ENCODE measurements at regions not wholly inside any gene's neighbourhood (a gene's known extent, or its start where the extent isn't known, plus 50 kb on each side); places are given as distances from the start of the nearest gene placed in this dataset.

GRCh38 chr13:29698106-29698505 lies 102.6 kb upstream of the SLC7A1 start:
- DNase-seq (ENCODE audit: low read depth, low spot score) = no peak
- no peak overlapping the region for H3K9ac ChIP-seq (replicated peaks; ENCODE audit: extremely low read depth, insufficient read depth, low read length)

More at GRCh38 chr13:29698106-29698505, 102.6 kb upstream of the SLC7A1 start:
- Histone ChIP-seq H3K79me2 (ENCODE audit: control insufficient read depth, insufficient read depth, low read length) (no peaks in the 10 kb centered on the region), H3K27ac (ENCODE audit: insufficient read depth, low read depth, low read length) (no peak overlapping the region), H3K4me2 (ENCODE audit: insufficient read depth, low read length) (no peak overlapping the region), H3K9me3 (replicated peaks; ENCODE audit: control insufficient read depth, insufficient read depth, low read length) (no peaks in the 10 kb centered on the region), H3K4me3 (replicated peaks in 1 of 3; ENCODE audit: insufficient read depth in 1 of 3, low read depth in 1 of 3, low read length in 3 of 3) (no peak overlapping the region), H2AFZ (ENCODE audit: low read depth, low read length) (no peak overlapping the region), H3K36me3 (ENCODE audit: control insufficient read depth in 2 of 2, extremely low read depth in 1 of 2, insufficient read depth in 2 of 2, low read length in 2 of 2) (no peaks in the 10 kb centered on the region), H3K27me3 (ENCODE audit: control insufficient read depth in 2 of 2, insufficient read depth in 2 of 2, low read length in 2 of 2) (no peaks in the 10 kb centered on the region), H3K4me1 (ENCODE audit: control insufficient read depth, extremely low read depth, insufficient read depth, low read length) (peaks cover 8% of the 10 kb centered on the region), H3K9me1 (replicated peaks; ENCODE audit: control insufficient read depth, extremely low read depth, insufficient read depth, low read length) (no peaks in the 10 kb centered on the region), H4K20me1 (replicated peaks; ENCODE audit: control insufficient read depth, extremely low read depth, insufficient read depth, low read length) (no peaks in the 10 kb centered on the region)
- no TSS peak for BruUV-seq (replicated peaks)
- dilution Hi-C loops (cut with MboI; ENCODE audit: extremely low pct_ligation_motif_present, low sequenced_read_pairs) = no loop called here
- ChIA-PET POLR2A (no interaction called here), CTCF (no interaction called here)
- intact Hi-C loops (cut with micrococcal nuclease) = no loop called here
- FAIRE-seq = no peak
- TF ChIP-seq JUN (IDR thresholded peaks at IDR 0.05; ENCODE audit: borderline replicate concordance, insufficient read depth, insufficient read length, low read depth) (no peak), GATA2 (IDR thresholded peaks at IDR 0.05; ENCODE audit: insufficient read depth, insufficient read length, low read depth, low read length) (no peak), MAX (IDR thresholded peaks at IDR 0.05; ENCODE audit: insufficient read depth, insufficient read length) (no peak), FOS (IDR thresholded peaks at IDR 0.05; ENCODE audit: borderline replicate concordance, insufficient read depth, low read length) (no peak), POLR2AphosphoS5 (IDR thresholded peaks at IDR 0.05; ENCODE audit: insufficient read depth, low read depth, low read length) (no peak), MYC (IDR thresholded peaks at IDR 0.05; ENCODE audit: low read depth, low read length) (no peak), EZH2 (IDR thresholded peaks at IDR 0.05; ENCODE audit: borderline replicate concordance, low read depth, low read length, severe bottlenecking) (no peak), CTCF (IDR thresholded peaks at IDR 0.05; ENCODE audit: extremely low read depth in 1 of 2, insufficient read depth in 1 of 2, low read depth in 1 of 2, low read length in 2 of 2) (no peak), POLR2A (IDR thresholded peaks at IDR 0.05; ENCODE audit: low read depth, low read length) (no peak)
